Liver (tissue), 3 donors: ENCODE measurements at regions not wholly inside any gene's neighbourhood (a gene's known extent, or its start where the extent isn't known, plus 50 kb on each side); places are given as distances from the start of the nearest gene placed in this dataset.

Source experiments
- ATF3 ChIP-seq: IDR thresholded peaks from 2 replicates; pipeline ENCODE4 v1.6.1; 2016; ENCODE audit warnings: antibody characterized with exemption
- CTCF ChIP-seq: fragments of 150-350 bp; IDR thresholded peaks from 2 replicates; pipeline ENCODE4 v1.5.1; 2017; ENCODE audit warnings: improper control_type of control experiment, low read depth, low read length; ENCODE audit not compliant: missing input control
- FOXA1 ChIP-seq: IDR thresholded peaks from 2 replicates; pipeline ENCODE4 v1.6.1; 2016; ENCODE audit warnings: antibody characterized with exemption
- GABPA ChIP-seq, 2 donors: IDR thresholded peaks in 1 of 2; conservative IDR thresholded peaks in 1 of 2; 2 replicates each; pipeline ENCODE4 v1.6.1; 2016; ENCODE audit warnings: antibody characterized with exemption in 2 of 2, mild to moderate bottlenecking in 1 of 2, moderate library complexity in 1 of 2
- JUND ChIP-seq, 2 donors: IDR thresholded peaks; 2 replicates each; pipeline ENCODE4 v1.6.1; 2016; ENCODE audit warnings: antibody characterized with exemption in 2 of 2
- NR2F2 ChIP-seq: IDR thresholded peaks from 2 replicates; pipeline ENCODE4 v1.6.1; 2016; ENCODE audit warnings: antibody characterized with exemption
- RAD21 ChIP-seq, 2 donors: IDR thresholded peaks; 2 replicates each; pipeline ENCODE4 v1.6.1; 2016; ENCODE audit warnings: antibody characterized with exemption in 2 of 2, mild to moderate bottlenecking in 2 of 2
- RXRA ChIP-seq, 2 donors: IDR thresholded peaks; 2 replicates each; pipeline ENCODE4 v1.6.1; 2017 to 2018; ENCODE audit warnings: antibody characterized with exemption in 2 of 2, mild to moderate bottlenecking in 1 of 2
- TAF1 ChIP-seq: conservative IDR thresholded peaks from 2 replicates; pipeline ENCODE4 v1.6.1; 2016; ENCODE audit warnings: antibody characterized with exemption, mild to moderate bottlenecking
- YY1 ChIP-seq: IDR thresholded peaks from 2 replicates; pipeline ENCODE4 v1.6.1; 2016; ENCODE audit warnings: antibody characterized with exemption, mild to moderate bottlenecking
- TF ChIP-seq, protein P1 (sequence below): IDR thresholded peaks from 2 replicates; pipeline ENCODE4 v1.6.1; 2016; ENCODE audit warnings: antibody characterized with exemption, mild to moderate bottlenecking
- TF ChIP-seq, protein P2 (sequence below): IDR thresholded peaks from 2 replicates; pipeline ENCODE4 v1.6.1; 2016; ENCODE audit warnings: antibody characterized with exemption
- donor health status: healthy.
- donor health status: healthy.

DNA sequence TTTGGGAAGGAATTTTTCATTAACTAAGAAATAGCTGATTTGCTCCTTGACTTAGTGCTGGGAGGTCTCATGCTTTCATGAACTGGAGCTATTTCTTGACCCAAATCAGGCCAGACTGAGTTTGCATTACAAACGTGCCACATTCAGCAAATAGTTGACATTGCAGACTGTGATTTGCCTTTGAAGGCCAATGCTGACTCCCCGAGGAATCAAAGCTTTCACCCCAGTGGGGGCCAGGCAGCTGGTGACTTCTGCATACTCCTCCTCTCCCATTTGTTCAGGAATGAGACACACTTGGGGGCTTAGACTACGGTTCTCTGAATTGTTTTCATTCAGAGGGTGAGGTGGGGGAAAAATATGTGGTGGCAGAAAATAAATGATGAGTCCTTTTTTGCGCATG, 111.0 kb upstream of the JAZF1 start:
- TF ChIP-seq FOXA1 (no peak), CTCF (no peak), YY1 (no peak), RAD21 (IDR thresholded peaks at IDR 0.05) (no peak), GABPA (IDR thresholded peaks at IDR 0.05 in 1 of 2, conservative IDR thresholded peaks at IDR 0.05 in 1 of 2) (no peak), JUND (IDR thresholded peaks at IDR 0.05) (no peak), TAF1 (no peak), NR2F2 (no peak), ATF3 (no peak), RXRA (IDR thresholded peaks at IDR 0.05) (no peak)
- TF ChIP-seq, protein P1, sequence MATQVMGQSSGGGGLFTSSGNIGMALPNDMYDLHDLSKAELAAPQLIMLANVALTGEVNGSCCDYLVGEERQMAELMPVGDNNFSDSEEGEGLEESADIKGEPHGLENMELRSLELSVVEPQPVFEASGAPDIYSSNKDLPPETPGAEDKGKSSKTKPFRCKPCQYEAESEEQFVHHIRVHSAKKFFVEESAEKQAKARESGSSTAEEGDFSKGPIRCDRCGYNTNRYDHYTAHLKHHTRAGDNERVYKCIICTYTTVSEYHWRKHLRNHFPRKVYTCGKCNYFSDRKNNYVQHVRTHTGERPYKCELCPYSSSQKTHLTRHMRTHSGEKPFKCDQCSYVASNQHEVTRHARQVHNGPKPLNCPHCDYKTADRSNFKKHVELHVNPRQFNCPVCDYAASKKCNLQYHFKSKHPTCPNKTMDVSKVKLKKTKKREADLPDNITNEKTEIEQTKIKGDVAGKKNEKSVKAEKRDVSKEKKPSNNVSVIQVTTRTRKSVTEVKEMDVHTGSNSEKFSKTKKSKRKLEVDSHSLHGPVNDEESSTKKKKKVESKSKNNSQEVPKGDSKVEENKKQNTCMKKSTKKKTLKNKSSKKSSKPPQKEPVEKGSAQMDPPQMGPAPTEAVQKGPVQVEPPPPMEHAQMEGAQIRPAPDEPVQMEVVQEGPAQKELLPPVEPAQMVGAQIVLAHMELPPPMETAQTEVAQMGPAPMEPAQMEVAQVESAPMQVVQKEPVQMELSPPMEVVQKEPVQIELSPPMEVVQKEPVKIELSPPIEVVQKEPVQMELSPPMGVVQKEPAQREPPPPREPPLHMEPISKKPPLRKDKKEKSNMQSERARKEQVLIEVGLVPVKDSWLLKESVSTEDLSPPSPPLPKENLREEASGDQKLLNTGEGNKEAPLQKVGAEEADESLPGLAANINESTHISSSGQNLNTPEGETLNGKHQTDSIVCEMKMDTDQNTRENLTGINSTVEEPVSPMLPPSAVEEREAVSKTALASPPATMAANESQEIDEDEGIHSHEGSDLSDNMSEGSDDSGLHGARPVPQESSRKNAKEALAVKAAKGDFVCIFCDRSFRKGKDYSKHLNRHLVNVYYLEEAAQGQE = no peak
- TF ChIP-seq, protein P2, sequence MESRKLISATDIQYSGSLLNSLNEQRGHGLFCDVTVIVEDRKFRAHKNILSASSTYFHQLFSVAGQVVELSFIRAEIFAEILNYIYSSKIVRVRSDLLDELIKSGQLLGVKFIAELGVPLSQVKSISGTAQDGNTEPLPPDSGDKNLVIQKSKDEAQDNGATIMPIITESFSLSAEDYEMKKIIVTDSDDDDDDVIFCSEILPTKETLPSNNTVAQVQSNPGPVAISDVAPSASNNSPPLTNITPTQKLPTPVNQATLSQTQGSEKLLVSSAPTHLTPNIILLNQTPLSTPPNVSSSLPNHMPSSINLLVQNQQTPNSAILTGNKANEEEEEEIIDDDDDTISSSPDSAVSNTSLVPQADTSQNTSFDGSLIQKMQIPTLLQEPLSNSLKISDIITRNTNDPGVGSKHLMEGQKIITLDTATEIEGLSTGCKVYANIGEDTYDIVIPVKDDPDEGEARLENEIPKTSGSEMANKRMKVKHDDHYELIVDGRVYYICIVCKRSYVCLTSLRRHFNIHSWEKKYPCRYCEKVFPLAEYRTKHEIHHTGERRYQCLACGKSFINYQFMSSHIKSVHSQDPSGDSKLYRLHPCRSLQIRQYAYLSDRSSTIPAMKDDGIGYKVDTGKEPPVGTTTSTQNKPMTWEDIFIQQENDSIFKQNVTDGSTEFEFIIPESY = no peak
